ENCODE measurements at regions not wholly inside any gene's neighbourhood (a gene's known extent, or its start where the extent isn't known, plus 50 kb on each side); places are given as distances from the start of the nearest gene placed in this dataset.

DNA sequence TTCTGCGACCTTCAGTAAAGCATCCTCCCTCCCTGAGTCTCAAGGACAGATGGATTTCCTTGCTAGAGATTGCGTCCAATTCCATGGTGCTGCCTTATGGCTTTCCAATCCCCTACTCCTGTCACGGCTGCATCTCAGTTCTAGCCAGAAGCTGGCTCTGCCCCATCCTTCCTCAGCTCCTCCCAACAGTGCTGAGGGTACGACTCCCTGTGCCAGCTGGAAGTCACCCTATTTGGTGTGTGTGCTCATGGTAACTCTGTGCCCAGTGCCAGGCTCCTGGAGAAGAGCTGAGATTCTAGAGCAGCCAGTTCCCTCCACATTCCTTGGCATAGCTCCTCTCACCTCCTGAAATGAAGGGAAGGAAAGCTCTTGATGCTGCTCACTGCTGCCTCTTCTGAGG, 185.0 kb upstream of the PODXL start:
- TF ChIP-seq EZH2 (IDR thresholded peaks at IDR 0.05): no peak
- TF ChIP-seq CTCF (IDR thresholded peaks at IDR 0.05): no peak
- TF ChIP-seq EZH2phosphoT487 (IDR thresholded peaks at IDR 0.05): no peak
